SK-N-SH treated with all-trans-retinoic acid at 6 μM for 48 hours (cell line): ENCODE measurements at regions not wholly inside any gene's neighbourhood (a gene's known extent, or its start where the extent isn't known, plus 50 kb on each side); places are given as distances from the start of the nearest gene placed in this dataset.

ENCODE experiments used
- ARNTL ChIP-seq: fragments of 450-650 bp; formaldehyde crosslinking; IDR thresholded peaks from 2 replicates; pipeline ENCODE4 v1.5.0; 2020; ENCODE audit warnings: low read depth, mild to moderate bottlenecking, moderate library complexity, borderline replicate concordance
- CSDC2 ChIP-seq: fragments of 250-450 bp; sonication (Bioruptor Pico); IDR thresholded peaks from 2 replicates; pipeline ENCODE4 v1.5.0; 2020; ENCODE audit warnings: mild to moderate bottlenecking, moderate library complexity
- GLIS3 ChIP-seq: fragments of 250-450 bp; sonication (Bioruptor Pico); IDR thresholded peaks from 2 replicates; pipeline ENCODE4 v1.5.0; 2020; ENCODE audit warnings: mild to moderate bottlenecking, moderate library complexity
- PPARA ChIP-seq: fragments of 250-450 bp; sonication (Bioruptor Pico); IDR thresholded peaks from 2 replicates; pipeline ENCODE4 v1.5.0; 2020; ENCODE audit warnings: mild to moderate bottlenecking, borderline replicate concordance
- RARB ChIP-seq: fragments of 250-450 bp; sonication (Bioruptor Pico); IDR thresholded peaks from 2 replicates; pipeline ENCODE4 v1.8.0; 2021; ENCODE audit warnings: mild to moderate bottlenecking, moderate library complexity
- ZC3H10 ChIP-seq: fragments of 250-450 bp; sonication (Bioruptor Pico); IDR thresholded peaks from 2 replicates; pipeline ENCODE4 v1.5.1; 2021; ENCODE audit warnings: mild to moderate bottlenecking, moderate library complexity
- ZFP3 ChIP-seq: fragments of 250-450 bp; sonication (Bioruptor Pico); IDR thresholded peaks from 2 replicates; pipeline ENCODE4 v1.5.0; 2020; ENCODE audit warnings: mild to moderate bottlenecking, moderate library complexity
- ZFP30 ChIP-seq: fragments of 450-650 bp; formaldehyde crosslinking; IDR thresholded peaks from 2 replicates; pipeline ENCODE4 v1.5.0; 2022; ENCODE audit warnings: mild to moderate bottlenecking, moderate library complexity
- ZNF70 ChIP-seq: fragments of 450-650 bp; formaldehyde crosslinking; IDR thresholded peaks from 2 replicates; pipeline ENCODE4 v1.5.0; 2020; ENCODE audit warnings: mild to moderate bottlenecking, moderate library complexity
- TF ChIP-seq, protein P1 (sequence below): fragments of 250-450 bp; sonication (Bioruptor Pico); IDR thresholded peaks from 2 replicates; pipeline ENCODE4 v1.5.1; 2020; ENCODE audit warnings: low read depth, mild to moderate bottlenecking, moderate library complexity
- TF ChIP-seq, protein P2 (sequence below): fragments of 250-450 bp; sonication (Bioruptor Pico); IDR thresholded peaks from 2 replicates; pipeline ENCODE4 v1.8.0; 2020; ENCODE audit warnings: mild to moderate bottlenecking, moderate library complexity, borderline replicate concordance

DNA sequence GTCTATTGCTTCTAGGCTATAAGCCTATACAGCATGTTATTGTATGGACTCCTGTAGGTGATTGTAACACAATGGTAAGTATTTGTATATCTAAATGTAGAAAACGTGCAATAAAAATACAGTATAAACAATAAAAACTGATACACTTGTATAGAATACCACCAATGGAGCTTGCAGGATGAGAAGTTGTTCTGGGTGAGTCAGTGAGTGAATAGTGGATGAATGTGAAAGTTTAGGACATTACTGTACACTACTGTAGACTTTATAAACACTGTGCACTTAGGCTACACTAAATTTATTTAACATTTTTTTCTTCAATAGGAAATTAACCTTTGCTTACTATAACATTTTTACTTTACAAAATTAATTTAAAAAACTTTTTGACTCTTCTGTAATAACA lies 679.2 kb upstream of the ZNF804A start:
- TF ChIP-seq CSDC2 (CRISPR knock-in tag) (no peak), GLIS3 (CRISPR knock-in tag) (no peak), PPARA (no peak), ZFP3 (CRISPR knock-in tag) (no peak), RARB (CRISPR knock-in tag) (no peak), ZC3H10 (CRISPR knock-in tag) (no peak), ZNF70 (CRISPR knock-in tag) (no peak), ARNTL (CRISPR knock-in tag) (no peak), ZFP30 (no peak)
- TF ChIP-seq, protein P1, sequence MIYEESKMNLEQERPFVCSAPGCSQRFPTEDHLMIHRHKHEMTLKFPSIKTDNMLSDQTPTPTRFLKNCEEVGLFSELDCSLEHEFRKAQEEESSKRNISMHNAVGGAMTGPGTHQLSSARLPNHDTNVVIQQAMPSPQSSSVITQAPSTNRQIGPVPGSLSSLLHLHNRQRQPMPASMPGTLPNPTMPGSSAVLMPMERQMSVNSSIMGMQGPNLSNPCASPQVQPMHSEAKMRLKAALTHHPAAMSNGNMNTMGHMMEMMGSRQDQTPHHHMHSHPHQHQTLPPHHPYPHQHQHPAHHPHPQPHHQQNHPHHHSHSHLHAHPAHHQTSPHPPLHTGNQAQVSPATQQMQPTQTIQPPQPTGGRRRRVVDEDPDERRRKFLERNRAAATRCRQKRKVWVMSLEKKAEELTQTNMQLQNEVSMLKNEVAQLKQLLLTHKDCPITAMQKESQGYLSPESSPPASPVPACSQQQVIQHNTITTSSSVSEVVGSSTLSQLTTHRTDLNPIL (CRISPR knock-in tag): no peak
- TF ChIP-seq, protein P2, sequence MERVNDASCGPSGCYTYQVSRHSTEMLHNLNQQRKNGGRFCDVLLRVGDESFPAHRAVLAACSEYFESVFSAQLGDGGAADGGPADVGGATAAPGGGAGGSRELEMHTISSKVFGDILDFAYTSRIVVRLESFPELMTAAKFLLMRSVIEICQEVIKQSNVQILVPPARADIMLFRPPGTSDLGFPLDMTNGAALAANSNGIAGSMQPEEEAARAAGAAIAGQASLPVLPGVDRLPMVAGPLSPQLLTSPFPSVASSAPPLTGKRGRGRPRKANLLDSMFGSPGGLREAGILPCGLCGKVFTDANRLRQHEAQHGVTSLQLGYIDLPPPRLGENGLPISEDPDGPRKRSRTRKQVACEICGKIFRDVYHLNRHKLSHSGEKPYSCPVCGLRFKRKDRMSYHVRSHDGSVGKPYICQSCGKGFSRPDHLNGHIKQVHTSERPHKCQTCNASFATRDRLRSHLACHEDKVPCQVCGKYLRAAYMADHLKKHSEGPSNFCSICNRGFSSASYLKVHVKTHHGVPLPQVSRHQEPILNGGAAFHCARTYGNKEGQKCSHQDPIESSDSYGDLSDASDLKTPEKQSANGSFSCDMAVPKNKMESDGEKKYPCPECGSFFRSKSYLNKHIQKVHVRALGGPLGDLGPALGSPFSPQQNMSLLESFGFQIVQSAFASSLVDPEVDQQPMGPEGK (CRISPR knock-in tag): no peak
